Fibroblast of villous mesenchyme (primary cell): ENCODE measurements at regions not wholly inside any gene's neighbourhood (a gene's known extent, or its start where the extent isn't known, plus 50 kb on each side); places are given as distances from the start of the nearest gene placed in this dataset.

ENCODE experiments used
- DNase-seq: peaks from one replicate; pipeline ENCODE4 v3.0.0-alpha.2; 2010; ENCODE audit warnings: low read depth
- H3K4me3 ChIP-seq: 2 replicates; pipeline ENCODE4 v1.5.1; 2011; ENCODE audit warnings: low read depth, mild to moderate bottlenecking, low read length
- TF ChIP-seq, protein P1 (sequence below): IDR thresholded peaks from 2 replicates; pipeline ENCODE4 v1.5.1; 2012; ENCODE audit warnings: low read depth, mild to moderate bottlenecking, low read length; ENCODE audit not compliant: insufficient read depth

DNA sequence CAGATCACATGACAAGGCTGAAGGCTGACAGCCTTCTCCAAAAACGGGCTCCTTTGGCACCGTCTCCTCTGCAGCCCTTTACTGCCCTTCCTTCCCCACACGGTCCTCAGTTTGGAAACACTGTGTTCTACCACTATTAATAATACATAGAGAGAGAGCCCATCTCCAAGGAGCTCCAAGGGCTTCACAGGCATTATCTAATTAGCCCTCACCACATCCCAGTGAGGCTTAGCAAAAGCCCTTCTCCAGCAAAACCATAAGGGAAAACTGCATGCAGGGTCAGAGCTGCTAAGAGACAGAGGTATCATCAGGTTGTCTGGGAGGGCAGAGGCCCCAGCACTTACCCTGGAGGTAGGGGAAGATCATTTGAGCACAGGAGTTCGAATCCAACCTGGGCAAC, 169.3 kb upstream of the JARID2 start:
- TF ChIP-seq, protein P1, sequence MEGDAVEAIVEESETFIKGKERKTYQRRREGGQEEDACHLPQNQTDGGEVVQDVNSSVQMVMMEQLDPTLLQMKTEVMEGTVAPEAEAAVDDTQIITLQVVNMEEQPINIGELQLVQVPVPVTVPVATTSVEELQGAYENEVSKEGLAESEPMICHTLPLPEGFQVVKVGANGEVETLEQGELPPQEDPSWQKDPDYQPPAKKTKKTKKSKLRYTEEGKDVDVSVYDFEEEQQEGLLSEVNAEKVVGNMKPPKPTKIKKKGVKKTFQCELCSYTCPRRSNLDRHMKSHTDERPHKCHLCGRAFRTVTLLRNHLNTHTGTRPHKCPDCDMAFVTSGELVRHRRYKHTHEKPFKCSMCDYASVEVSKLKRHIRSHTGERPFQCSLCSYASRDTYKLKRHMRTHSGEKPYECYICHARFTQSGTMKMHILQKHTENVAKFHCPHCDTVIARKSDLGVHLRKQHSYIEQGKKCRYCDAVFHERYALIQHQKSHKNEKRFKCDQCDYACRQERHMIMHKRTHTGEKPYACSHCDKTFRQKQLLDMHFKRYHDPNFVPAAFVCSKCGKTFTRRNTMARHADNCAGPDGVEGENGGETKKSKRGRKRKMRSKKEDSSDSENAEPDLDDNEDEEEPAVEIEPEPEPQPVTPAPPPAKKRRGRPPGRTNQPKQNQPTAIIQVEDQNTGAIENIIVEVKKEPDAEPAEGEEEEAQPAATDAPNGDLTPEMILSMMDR, result no peak
- no peak for DNase-seq
- no peak overlapping the region for H3K4me3 ChIP-seq

DNA sequence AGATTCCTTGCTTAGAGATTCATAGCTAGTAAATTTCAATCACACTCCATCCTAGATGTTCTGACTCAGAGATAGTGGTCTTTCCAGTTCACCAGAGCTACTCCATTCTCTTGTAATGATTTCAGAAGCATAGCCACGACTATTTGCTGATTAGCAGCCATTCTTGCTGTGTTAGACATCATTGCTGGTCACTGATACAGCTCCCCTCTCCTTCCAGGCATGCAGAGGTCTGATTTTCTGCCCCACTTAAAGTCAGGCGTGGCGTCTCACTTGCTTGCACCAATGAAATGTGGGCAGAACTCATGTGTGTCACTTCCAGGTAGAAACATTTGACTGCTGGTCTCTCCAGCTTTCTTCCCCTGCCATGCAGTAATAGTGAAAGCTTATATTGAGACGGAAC, 168.9 kb upstream of the JARID2 start:
- TF ChIP-seq, protein P1, result no peak
- no peak overlapping the region for H3K4me3 ChIP-seq
- DNase-seq, result no peak

DNA sequence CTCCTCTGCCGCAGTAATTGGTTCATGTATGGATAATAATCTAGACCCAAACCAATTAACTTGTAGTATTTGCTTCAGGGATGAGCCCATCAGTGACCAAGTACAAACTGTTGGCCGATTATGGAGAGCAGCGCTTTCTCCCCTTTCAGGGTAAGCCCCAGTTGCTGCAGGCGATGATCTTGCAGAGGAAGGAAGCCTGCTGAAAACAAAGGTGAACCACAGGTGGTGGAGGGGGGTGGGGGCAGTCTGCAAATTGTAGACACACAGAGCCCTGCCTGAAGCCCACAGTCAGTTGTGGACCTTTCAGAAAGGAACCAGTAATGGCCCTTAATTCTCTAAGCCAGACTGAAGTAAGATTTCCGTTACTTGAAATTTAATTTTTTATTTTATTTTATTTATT, 167.9 kb upstream of the JARID2 start:
- no peak for DNase-seq
- no peak overlapping the region for H3K4me3 ChIP-seq
- TF ChIP-seq, protein P1, result no peak

DNA sequence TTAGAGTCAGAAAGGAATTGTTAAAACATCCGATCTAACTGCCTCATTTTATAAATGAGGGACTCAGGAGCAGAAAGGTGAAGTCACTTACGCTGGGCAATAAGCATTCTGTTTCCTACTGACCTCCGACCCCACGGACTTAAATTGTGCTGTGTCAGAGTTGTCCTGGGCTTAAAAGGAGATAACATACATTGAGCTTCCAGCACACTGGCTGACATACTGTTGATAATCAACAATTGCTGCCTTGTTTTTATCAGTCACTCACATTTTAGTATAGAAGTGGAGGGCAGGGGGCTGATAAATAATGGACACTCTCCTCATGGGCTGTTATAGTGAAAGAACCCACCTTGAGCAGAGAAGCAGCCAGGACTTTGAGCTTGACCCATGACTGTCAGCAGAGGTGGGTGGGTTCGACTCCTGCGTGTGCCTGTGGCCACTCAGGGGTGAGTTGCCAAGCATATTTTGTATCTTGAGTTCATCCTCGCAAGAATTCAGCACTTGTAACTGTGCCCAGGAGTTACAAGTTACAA, 166.5 kb upstream of the JARID2 start:
- H3K4me3 ChIP-seq, result no peak overlapping the region
- TF ChIP-seq, protein P1, result no peak
- DNase-seq, result no peak

DNA sequence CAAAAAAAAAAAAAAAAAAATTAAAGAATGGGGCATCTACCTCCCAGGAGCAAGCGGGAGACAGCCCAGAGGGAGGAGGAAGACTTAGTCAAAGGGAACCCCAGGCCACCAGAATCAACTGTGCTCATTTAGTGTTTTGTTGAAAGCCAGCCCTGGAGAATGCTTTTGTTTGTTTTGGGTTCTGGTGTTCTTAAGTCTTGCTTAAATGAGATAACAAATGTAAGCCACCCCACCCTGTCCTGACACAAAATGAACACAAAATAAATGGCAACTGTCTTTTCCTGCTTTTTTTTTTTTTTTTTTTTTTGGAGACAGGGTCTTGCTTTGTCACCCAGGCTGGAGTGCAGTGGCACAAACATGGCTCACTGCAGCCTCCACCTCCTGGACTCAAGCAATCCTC, 165.0 kb upstream of the JARID2 start:
- TF ChIP-seq, protein P1, result no peak
- H3K4me3 ChIP-seq, result no peak overlapping the region
- DNase-seq, result no peak

DNA sequence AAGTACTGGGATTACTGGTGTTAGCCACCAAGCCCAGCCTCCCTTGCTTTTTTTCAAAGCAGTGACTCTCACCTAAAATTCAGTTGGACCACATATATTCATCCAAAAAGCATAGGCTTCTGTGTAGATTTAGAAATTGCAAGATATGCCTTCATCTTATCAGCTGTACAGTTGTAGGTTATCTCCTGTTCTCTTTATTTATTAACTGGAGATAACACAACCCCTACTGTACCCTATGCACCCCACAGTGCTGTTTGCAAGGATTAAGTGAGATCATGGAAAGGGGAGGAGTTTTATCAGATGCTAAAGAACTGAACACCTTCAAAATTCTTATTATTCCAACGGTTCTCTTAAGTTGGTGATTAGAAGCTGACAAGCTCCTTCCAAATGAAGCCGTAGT, 164.4 kb upstream of the JARID2 start:
- no peak for DNase-seq
- no peak overlapping the region for H3K4me3 ChIP-seq
- TF ChIP-seq, protein P1, result no peak

DNA sequence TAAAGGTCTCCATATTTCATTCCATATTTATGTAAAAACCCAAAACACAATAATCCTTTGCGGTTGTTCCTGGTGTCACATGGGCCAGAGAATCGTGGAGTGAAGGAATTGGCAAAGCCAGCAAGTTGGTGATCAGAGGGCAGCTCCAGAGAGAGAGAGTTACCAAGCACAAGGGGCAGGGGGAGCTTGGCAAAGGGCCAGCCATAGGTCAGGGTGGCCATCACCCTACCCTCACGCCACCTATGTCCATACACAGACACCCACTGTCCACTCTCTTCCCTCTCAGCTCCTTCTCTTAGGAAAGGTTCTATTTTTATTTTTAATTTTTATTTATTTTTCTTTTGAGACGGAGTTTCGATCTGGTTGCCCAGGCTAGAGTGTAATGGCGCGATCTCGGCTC, 163.2 kb upstream of the JARID2 start:
- no peak for DNase-seq
- H3K4me3 ChIP-seq, result no peak overlapping the region
- TF ChIP-seq, protein P1, result no peak
